GM10266 (cell line): ENCODE measurements at regions not wholly inside any gene's neighbourhood (a gene's known extent, or its start where the extent isn't known, plus 50 kb on each side); places are given as distances from the start of the nearest gene placed in this dataset.

Experiments used
- DNase-seq: peaks from one replicate; pipeline ENCODE4 v3.0.0; 2012; ENCODE audit errors: extremely low spot score
- TF ChIP-seq, protein P1 (sequence below): IDR thresholded peaks from 2 replicates; pipeline ENCODE4 v1.5.1; 2012; ENCODE audit warnings: mild to moderate bottlenecking, low read depth; ENCODE audit not compliant: control insufficient read depth, insufficient read depth; ENCODE audit errors: missing control alignments

DNA sequence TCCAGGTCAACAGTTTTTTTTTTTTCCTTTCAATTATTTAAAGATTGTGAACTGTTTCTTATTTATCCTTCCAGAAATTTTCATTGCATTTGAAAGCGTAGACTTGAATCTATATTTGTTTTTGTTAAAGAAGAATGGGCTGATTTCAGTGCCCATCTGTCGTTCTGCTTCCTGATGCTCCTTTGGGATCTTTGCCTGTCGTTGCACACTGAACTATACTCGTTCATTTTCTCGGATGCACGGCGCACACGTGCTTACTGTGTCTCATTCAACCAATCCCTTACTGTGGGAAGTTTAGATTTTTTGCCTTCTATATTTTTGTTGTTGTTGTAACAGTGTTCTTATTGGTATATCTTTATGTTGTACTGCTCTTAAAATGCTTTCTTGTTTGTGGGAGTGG is 149.7 kb downstream of the VAPA start:
- TF ChIP-seq, protein P1, sequence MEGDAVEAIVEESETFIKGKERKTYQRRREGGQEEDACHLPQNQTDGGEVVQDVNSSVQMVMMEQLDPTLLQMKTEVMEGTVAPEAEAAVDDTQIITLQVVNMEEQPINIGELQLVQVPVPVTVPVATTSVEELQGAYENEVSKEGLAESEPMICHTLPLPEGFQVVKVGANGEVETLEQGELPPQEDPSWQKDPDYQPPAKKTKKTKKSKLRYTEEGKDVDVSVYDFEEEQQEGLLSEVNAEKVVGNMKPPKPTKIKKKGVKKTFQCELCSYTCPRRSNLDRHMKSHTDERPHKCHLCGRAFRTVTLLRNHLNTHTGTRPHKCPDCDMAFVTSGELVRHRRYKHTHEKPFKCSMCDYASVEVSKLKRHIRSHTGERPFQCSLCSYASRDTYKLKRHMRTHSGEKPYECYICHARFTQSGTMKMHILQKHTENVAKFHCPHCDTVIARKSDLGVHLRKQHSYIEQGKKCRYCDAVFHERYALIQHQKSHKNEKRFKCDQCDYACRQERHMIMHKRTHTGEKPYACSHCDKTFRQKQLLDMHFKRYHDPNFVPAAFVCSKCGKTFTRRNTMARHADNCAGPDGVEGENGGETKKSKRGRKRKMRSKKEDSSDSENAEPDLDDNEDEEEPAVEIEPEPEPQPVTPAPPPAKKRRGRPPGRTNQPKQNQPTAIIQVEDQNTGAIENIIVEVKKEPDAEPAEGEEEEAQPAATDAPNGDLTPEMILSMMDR, result no peak
- no peak for DNase-seq

GRCh38 chr18:10064267-10064666 is 150.5 kb downstream of the VAPA start:
- no peak for DNase-seq

DNA sequence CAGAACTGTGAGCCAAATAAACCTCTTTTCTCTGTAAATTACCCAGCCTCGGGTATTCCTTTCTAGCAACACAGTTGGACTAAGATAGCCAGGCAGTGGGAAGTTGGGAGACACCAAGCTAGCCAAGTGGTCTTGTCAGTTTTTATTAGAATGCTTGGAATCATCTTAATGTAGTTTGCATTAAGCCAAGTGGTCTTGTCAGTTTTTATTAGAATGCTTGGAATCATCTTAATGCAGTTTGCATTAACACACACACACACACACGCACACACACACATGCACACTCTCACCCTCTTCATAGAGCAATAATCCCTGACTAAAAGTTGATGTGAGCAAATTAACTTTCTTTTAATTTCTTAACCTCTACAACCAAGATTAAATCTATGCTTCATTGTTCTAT is 151.5 kb downstream of the VAPA start:
- TF ChIP-seq, protein P1, result no peak
- no peak for DNase-seq

More at GRCh38 chr18:10064267-10064666, 150.5 kb downstream of the VAPA start:
- TF ChIP-seq, protein P1, result no peak

DNA sequence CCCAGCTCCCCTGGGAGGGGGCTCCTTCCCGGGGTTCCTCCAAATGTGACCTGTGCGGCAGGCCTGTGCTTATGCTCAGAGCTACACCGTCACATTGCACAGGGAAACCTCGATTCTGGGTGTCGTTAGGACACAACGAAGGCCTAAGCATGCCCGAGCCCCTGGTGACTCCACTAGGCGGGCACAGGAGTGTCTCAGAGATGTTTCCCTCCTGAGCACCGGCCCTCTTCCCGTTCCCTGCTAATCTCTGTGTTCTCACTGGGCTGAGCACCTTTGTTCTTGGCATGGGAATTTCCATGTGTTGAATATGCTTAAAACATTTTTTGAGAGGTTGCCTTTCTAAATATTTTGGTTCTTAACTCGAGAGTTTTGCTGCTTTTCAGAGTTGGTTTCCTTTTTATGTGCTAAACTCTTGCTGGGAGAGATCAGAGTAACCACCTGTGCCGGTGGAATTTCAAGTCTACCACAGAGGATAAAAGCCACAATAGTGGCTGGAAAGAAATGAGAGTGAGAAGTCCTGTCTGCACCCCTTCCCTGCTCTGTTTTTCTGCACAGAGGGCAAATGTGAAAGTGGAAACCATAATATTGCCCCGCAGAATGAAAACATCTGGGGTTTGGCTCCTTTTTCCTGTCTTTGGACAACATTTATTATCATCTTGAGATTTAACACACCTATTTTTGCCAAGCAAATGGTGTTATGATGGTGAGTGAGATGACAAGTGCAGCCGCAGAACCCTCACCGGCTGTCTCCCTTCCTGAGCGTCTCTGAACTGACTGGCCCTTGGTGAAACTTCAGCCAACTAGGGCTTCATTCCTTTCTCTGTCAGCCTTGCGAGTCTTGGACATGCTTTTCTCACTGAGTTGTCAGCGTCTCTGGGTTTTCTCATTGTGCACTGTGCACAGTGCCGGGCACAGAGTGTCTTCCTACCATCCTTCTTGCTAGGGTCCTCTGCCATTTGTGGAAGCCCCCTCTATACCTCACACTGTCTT is 154.1 kb downstream of the VAPA start:
- DNase-seq, result no peak
- TF ChIP-seq, protein P1, result no peak

GRCh38 chr18:10068766-10069567 is 155.2 kb downstream of the VAPA start:
- TF ChIP-seq, protein P1, result no peak
- DNase-seq, result no peak

DNA sequence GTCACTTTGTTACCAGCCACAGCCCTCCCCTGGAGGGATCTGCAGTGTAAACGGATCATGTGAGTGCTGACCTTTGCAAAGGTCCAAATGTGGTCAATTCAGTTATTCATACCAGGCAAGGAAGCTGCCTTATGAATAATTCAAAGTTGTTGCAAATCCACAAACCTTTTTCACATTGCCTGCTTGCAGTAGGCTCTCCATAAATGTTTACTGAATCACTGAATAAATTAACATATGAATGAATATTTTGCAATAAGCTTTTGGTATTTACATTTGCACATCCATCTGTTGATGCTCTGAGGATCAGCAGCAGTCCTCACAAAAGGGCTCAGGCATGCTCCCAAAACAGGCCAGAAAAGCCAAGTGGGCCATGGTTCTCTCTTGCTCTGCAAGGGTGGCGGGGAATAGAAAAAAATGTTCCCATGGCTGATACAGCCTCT is 156.8 kb downstream of the VAPA start:
- DNase-seq, result no peak

More for the DNA sequence above, 156.8 kb downstream of the VAPA start:
- TF ChIP-seq, protein P1, result no peak
